Endothelial cell (in vitro differentiated cells): ENCODE measurements at regions not wholly inside any gene's neighbourhood (a gene's known extent, or its start where the extent isn't known, plus 50 kb on each side); places are given as distances from the start of the nearest gene placed in this dataset.

Experiments
- DNase-seq: peaks from one replicate; pipeline ENCODE4 v3.0.0; 2021; ENCODE audit warnings: low spot score
- H3K27ac Mint-ChIP-seq: one replicate; pipeline ENCODE4 v1.8.0; 2021; ENCODE audit warnings: mixed read lengths, inconsistent platforms; ENCODE audit not compliant: unreplicated experiment
- H3K27me3 Mint-ChIP-seq: one replicate; pipeline ENCODE4 v1.8.0; 2021; ENCODE audit warnings: mild to moderate bottlenecking, moderate library complexity, mixed read lengths, inconsistent platforms; ENCODE audit not compliant: unreplicated experiment
- H3K36me3 Mint-ChIP-seq: one replicate; pipeline ENCODE4 v1.8.0; 2021; ENCODE audit warnings: mild to moderate bottlenecking, low read depth, mixed read lengths, inconsistent platforms; ENCODE audit not compliant: unreplicated experiment
- H3K4me1 Mint-ChIP-seq: one replicate; pipeline ENCODE4 v1.8.0; 2021; ENCODE audit warnings: mild to moderate bottlenecking, mixed read lengths, inconsistent platforms; ENCODE audit not compliant: unreplicated experiment
- H3K4me3 Mint-ChIP-seq: one replicate; pipeline ENCODE4 v1.8.0; 2021; ENCODE audit warnings: mild to moderate bottlenecking, mixed read lengths, inconsistent platforms; ENCODE audit not compliant: unreplicated experiment
- H3K9me3 Mint-ChIP-seq: one replicate; pipeline ENCODE4 v1.8.0; 2021; ENCODE audit warnings: mixed read lengths, inconsistent platforms; ENCODE audit not compliant: unreplicated experiment
- TF ChIP-seq, protein P1 (sequence below): fragments of 200-600 bp; sonication (generic); IDR thresholded peaks from one replicate; pipeline ENCODE4 v1.5.0; 2021; ENCODE audit warnings: antibody characterized with exemption; ENCODE audit not compliant: unreplicated experiment

DNA sequence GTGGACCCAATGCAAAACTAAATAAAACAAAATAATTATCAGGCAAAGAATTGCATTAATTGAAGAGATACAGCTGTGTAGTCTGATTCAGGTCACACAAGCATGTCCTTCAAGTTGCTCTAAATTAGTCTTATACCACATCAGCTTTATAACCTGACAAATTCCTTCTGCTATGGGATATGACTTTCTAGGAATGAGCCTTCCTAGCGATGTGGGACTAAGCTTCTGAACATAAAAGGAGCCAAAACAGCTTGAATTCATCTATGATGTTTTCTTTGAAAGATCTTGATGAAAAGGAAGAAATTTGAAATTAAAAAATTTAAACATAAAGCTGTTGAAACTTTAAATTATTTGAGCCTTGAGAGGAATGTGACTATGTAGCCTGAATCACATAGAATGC, 1409.1 kb downstream of the CDH11 start:
- Mint-ChIP-seq H3K4me1 (no peaks in the 10 kb centered on the region), H3K9me3 (no peaks in the 10 kb centered on the region), H3K36me3 (no peaks in the 10 kb centered on the region), H3K27ac (no peak overlapping the region), H3K4me3 (no peak overlapping the region), H3K27me3 (no peaks in the 10 kb centered on the region)
- TF ChIP-seq, protein P1, sequence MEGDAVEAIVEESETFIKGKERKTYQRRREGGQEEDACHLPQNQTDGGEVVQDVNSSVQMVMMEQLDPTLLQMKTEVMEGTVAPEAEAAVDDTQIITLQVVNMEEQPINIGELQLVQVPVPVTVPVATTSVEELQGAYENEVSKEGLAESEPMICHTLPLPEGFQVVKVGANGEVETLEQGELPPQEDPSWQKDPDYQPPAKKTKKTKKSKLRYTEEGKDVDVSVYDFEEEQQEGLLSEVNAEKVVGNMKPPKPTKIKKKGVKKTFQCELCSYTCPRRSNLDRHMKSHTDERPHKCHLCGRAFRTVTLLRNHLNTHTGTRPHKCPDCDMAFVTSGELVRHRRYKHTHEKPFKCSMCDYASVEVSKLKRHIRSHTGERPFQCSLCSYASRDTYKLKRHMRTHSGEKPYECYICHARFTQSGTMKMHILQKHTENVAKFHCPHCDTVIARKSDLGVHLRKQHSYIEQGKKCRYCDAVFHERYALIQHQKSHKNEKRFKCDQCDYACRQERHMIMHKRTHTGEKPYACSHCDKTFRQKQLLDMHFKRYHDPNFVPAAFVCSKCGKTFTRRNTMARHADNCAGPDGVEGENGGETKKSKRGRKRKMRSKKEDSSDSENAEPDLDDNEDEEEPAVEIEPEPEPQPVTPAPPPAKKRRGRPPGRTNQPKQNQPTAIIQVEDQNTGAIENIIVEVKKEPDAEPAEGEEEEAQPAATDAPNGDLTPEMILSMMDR: no peak
- DNase-seq: no peak

DNA sequence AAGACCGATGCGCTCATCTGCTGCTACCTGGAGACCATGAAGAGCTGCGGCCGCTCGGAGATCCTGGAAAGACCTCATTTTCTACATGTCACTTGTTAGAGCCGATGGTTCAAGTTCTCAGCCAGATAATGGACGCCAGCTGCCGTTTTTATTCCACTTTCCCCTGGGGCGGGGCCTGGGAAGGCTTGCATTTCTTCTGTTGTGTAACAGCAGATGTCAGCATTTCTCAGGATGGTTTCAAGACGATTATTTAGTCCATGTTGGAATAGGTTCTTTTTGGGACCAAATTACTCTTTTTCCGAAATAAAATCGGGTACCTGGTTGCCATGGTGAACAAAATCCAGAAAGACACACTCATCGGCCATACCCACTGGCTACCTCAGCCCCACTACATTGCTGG, 1418.3 kb downstream of the CDH11 start:
- no peak overlapping the region for H3K4me3 Mint-ChIP-seq
- H3K9me3 Mint-ChIP-seq: no peaks in the 10 kb centered on the region
- H3K27me3 Mint-ChIP-seq: no peaks in the 10 kb centered on the region
- TF ChIP-seq, protein P1: no peak
- no peaks in the 10 kb centered on the region for H3K36me3 Mint-ChIP-seq
- DNase-seq: no peak
- no peak overlapping the region for H3K27ac Mint-ChIP-seq
- H3K4me1 Mint-ChIP-seq: no peaks in the 10 kb centered on the region

DNA sequence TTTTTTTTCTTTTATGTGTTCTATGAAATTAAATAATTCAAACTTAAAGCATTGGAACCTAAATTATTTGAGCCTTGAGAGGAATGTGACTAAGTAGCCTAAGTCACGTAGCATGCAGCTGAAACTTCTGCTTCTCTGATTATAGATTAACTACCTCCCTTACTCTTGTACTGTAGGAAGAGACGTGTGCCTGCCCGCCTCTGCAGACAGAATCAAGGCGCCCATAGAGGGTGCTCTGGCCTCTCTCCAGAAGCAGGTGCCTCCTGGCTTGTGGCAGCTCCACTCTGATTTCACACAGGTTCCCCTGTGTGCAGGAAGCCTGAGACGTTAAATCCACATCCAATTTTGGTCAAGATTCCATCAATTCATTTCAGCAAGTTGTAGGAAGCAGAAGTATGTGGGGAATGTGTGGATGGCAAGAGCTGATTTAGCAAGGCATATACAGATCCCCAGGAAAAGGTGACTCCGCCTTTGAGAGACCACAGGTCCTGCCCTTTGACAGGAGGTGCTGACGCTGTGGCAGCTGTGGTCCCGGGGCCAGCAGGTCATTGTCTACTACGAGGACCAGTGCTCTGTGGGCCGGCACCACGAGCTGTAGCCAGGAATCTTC, 1418.8 kb downstream of the CDH11 start:
- H3K36me3 Mint-ChIP-seq: no peaks in the 10 kb centered on the region
- H3K4me1 Mint-ChIP-seq: no peaks in the 10 kb centered on the region
- TF ChIP-seq, protein P1: no peak
- no peaks in the 10 kb centered on the region for H3K9me3 Mint-ChIP-seq
- no peak for DNase-seq
- H3K27me3 Mint-ChIP-seq: no peaks in the 10 kb centered on the region
- H3K4me3 Mint-ChIP-seq: no peak overlapping the region
- H3K27ac Mint-ChIP-seq: no peak overlapping the region

DNA sequence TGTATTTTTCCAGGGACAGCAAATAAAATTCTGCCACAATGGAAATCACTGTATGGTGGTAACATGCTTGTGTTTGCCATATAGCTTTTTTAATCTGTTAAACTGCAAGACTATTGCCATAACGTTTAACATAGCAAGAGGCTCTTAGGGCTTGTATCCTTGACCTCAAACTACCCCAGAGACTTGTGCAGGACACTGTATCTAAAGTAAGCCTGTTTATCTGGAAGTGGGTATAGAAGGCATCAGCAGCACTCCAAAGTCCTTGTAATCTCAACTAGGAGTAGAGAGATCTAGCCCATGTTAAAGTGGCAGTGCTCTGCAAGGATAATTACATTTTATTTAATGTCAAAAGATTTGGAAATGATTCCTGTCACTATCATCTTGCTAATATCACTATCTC, 1424.1 kb downstream of the CDH11 start:
- DNase-seq: no peak
- TF ChIP-seq, protein P1: no peak
- Mint-ChIP-seq H3K27ac (no peak overlapping the region), H3K4me3 (no peak overlapping the region), H3K4me1 (no peaks in the 10 kb centered on the region), H3K9me3 (no peaks in the 10 kb centered on the region), H3K36me3 (no peaks in the 10 kb centered on the region), H3K27me3 (no peaks in the 10 kb centered on the region)

DNA sequence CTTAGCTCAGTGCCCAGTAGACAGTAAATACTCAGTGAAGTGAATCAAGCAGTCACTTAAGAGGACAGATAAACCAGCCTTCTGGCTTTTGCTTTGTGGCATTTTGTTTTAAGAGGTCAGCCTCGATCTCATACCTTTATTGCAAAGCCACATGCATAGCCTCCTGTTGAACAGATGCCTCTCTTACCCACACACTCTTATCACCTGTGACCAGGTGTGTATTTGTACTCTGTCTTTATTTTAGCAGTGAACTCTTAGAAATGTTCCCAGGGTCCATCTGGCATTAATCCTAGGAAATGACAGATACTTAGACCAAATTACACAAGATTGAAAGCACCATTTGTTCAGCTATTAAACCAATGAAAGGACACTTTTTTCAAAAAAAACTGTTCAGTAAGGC, 1426.5 kb downstream of the CDH11 start:
- Mint-ChIP-seq H3K9me3 (no peaks in the 10 kb centered on the region), H3K36me3 (no peaks in the 10 kb centered on the region), H3K27ac (no peak overlapping the region), H3K27me3 (peaks cover 2% of the 10 kb centered on the region), H3K4me1 (no peaks in the 10 kb centered on the region), H3K4me3 (no peak overlapping the region)
- DNase-seq: no peak
- TF ChIP-seq, protein P1: no peak
